ENCODE measurements at regions not wholly inside any gene's neighbourhood (a gene's known extent, or its start where the extent isn't known, plus 50 kb on each side); places are given as distances from the start of the nearest gene placed in this dataset.

DNA sequence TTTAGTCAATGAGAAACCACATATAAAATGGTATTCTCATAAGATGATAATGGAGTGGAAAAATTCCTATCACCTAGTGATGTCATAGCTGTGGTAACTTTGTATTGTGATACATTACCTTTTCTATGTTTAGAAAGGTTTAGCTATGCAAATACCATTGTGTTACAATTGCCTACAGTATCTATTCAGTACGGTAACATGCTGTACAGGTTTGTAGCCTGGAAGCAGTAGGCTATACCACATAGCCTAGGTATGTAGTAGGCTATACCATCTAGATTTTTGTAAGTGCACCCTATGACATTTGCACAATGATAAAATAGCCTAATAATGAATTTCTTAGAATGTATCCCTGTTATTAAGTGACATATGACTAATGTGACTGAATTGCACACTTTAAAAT lies 50.5 kb upstream of the CCDC196 start:
- TF ChIP-seq, protein P1, sequence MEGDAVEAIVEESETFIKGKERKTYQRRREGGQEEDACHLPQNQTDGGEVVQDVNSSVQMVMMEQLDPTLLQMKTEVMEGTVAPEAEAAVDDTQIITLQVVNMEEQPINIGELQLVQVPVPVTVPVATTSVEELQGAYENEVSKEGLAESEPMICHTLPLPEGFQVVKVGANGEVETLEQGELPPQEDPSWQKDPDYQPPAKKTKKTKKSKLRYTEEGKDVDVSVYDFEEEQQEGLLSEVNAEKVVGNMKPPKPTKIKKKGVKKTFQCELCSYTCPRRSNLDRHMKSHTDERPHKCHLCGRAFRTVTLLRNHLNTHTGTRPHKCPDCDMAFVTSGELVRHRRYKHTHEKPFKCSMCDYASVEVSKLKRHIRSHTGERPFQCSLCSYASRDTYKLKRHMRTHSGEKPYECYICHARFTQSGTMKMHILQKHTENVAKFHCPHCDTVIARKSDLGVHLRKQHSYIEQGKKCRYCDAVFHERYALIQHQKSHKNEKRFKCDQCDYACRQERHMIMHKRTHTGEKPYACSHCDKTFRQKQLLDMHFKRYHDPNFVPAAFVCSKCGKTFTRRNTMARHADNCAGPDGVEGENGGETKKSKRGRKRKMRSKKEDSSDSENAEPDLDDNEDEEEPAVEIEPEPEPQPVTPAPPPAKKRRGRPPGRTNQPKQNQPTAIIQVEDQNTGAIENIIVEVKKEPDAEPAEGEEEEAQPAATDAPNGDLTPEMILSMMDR (conservative IDR thresholded peaks at IDR 0.05), result no peak
- TF ChIP-seq ZFX (IDR thresholded peaks at IDR 0.05), result no peak
